ENCODE measurements at regions not wholly inside any gene's neighbourhood (a gene's known extent, or its start where the extent isn't known, plus 50 kb on each side); places are given as distances from the start of the nearest gene placed in this dataset.

DNA sequence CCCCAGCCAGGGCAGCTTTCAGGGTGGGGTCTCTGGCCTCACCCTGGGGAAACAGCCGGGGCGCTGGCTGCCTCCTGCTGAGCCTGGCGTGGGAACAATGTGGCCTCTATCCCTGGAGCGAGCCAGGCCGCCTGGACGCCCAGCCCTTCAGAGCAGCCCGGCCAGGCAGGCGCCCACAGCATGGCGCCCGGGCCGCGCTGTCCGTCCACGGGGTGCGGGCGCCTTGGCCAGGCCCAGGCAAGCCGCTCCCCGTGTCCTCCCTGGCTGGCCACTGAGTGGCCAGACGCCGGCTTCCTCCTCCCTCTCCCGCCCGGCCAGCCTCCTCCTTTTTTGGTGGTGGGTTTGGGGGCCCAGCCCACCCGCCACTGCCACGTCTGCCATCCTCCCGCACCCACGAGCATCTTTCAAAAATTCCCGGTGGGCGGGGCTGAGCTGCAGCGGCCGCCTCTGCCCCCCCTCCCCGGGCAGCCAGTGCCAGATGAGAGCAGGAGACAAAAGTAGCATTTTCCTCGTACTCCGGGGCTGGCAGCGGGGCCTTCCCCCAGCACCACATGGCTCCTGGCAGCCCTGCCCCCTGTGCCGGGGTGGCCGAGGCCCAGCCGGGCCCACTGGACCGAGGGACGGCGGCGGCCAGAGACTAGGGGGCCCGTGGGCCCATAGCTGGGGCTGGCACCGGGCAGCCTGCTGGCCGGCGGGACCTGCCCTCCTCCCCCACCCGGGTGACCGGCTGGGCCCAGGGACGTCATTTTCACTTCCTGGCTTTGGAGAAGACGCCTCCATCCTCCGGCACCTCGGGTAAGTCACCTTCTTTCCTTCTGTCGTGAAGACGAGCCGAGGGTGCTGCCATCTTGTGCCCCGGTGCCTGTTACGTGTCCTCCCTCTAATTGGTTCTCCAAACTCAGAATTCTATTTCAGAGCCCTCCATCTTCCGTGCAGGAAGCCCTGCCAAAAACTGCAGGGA is 70.2 kb upstream of the PPARA start:
- H3K27ac ChIP-seq (ENCODE audit: low read length), result peak overlapping the region; percentile 99
- peaks cover 8% of the 10 kb centered on the region for H3K36me3 ChIP-seq (ENCODE audit: control insufficient read depth, insufficient read depth, low read length)
- H3K27me3 ChIP-seq (ENCODE audit: control insufficient read depth, insufficient read depth, low read length), result no peaks in the 10 kb centered on the region
- no peak for DNase-seq (ENCODE audit: low read depth, low spot score)
- in situ Hi-C loops (cut with HindIII; ENCODE audit: low pct_unique_long_range_greater_than_20kb, low sequenced_read_pairs), result no loop called here
- peak overlapping the region; percentile 83 to 90 for H3K4me3 ChIP-seq (ENCODE audit: low read depth in 2 of 2, low read length in 2 of 2)
- CTCF ChIA-PET, result interaction anchor here (0.6 kb wide), 1 partner anchor 807 kb away, joined by 8 read pairs; no protein-coding TSS in a partner anchor
- TF ChIP-seq, protein P1, sequence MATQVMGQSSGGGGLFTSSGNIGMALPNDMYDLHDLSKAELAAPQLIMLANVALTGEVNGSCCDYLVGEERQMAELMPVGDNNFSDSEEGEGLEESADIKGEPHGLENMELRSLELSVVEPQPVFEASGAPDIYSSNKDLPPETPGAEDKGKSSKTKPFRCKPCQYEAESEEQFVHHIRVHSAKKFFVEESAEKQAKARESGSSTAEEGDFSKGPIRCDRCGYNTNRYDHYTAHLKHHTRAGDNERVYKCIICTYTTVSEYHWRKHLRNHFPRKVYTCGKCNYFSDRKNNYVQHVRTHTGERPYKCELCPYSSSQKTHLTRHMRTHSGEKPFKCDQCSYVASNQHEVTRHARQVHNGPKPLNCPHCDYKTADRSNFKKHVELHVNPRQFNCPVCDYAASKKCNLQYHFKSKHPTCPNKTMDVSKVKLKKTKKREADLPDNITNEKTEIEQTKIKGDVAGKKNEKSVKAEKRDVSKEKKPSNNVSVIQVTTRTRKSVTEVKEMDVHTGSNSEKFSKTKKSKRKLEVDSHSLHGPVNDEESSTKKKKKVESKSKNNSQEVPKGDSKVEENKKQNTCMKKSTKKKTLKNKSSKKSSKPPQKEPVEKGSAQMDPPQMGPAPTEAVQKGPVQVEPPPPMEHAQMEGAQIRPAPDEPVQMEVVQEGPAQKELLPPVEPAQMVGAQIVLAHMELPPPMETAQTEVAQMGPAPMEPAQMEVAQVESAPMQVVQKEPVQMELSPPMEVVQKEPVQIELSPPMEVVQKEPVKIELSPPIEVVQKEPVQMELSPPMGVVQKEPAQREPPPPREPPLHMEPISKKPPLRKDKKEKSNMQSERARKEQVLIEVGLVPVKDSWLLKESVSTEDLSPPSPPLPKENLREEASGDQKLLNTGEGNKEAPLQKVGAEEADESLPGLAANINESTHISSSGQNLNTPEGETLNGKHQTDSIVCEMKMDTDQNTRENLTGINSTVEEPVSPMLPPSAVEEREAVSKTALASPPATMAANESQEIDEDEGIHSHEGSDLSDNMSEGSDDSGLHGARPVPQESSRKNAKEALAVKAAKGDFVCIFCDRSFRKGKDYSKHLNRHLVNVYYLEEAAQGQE (IDR thresholded peaks at IDR 0.05; ENCODE audit: insufficient read depth in 1 of 2, low read depth in 2 of 2, low read length in 1 of 2), result no peak
- TF ChIP-seq TCF7L2 (IDR thresholded peaks at IDR 0.05; ENCODE audit: low read depth, low read length) (no peak), SIN3A (IDR thresholded peaks at IDR 0.05; ENCODE audit: borderline replicate concordance, insufficient read depth, low read depth, low read length) (peak; percentile 42; the same call in 1 of the 2 replicates), POLR2AphosphoS5 (IDR thresholded peaks at IDR 0.05; ENCODE audit: low read depth, low read length) (peak; percentile 74)
- TF ChIP-seq, protein P2, sequence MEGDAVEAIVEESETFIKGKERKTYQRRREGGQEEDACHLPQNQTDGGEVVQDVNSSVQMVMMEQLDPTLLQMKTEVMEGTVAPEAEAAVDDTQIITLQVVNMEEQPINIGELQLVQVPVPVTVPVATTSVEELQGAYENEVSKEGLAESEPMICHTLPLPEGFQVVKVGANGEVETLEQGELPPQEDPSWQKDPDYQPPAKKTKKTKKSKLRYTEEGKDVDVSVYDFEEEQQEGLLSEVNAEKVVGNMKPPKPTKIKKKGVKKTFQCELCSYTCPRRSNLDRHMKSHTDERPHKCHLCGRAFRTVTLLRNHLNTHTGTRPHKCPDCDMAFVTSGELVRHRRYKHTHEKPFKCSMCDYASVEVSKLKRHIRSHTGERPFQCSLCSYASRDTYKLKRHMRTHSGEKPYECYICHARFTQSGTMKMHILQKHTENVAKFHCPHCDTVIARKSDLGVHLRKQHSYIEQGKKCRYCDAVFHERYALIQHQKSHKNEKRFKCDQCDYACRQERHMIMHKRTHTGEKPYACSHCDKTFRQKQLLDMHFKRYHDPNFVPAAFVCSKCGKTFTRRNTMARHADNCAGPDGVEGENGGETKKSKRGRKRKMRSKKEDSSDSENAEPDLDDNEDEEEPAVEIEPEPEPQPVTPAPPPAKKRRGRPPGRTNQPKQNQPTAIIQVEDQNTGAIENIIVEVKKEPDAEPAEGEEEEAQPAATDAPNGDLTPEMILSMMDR (IDR thresholded peaks at IDR 0.05), result no peak
- intact Hi-C loops (cut with micrococcal nuclease; ENCODE audit: unreplicated experiment), result no loop called here
- POLR2A ChIA-PET, result interaction anchor here (0.6 kb wide), 1 partner anchor 79 kb away, joined by 5 read pairs; no protein-coding TSS in a partner anchor
- ATAC-seq, result peak; percentile 61
- TSS peak; percentile 66 for BruUV-seq (replicated peaks)
- H3K4me1 ChIP-seq (ENCODE audit: control insufficient read depth, insufficient read depth, low read length), result peaks cover 44% of the 10 kb centered on the region
- no peaks in the 10 kb centered on the region for H3K9me3 ChIP-seq (ENCODE audit: control insufficient read depth, insufficient read depth, low read depth, low read length)

DNA sequence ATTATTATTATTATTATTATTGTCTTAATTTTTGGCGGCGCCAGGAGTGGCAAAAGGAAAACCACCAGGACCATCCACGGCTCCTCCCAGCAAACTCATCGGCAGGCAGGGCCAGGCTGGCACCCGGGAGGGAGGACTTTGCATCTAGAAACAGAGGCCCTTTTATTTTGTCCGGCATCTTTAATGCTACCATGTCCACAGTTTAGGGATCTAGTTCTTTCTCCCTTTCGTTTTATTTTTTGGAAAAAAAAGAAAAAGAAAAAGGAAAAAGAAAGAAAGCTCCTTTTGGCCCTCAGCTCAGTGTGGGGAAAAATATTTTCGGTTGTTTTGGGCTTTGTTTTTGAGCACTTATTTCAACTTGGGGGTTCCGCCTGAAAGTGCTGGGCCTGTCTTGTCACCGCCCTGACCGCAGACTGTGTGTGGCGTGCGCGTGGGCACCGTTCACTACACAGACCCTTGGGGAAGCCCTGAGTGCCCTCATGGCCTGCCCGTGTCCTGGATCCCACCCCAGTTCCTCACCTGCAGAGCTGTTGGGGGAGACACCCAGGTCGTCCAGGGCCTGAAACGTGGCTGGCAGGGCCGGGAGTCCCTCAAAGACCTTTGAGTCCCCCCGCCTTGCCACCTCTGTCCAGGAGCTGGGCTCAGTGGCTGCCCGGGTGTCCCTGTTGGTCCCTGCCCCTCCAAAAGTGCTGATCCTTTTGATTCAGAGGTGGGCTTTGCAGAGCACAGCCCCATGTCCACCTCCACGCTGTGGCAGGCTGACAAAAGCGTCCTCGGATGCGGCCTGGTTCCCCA is 69.1 kb upstream of the PPARA start:
- H3K36me3 ChIP-seq (ENCODE audit: control insufficient read depth, insufficient read depth, low read length), result peaks cover 8% of the 10 kb centered on the region

More for the DNA sequence above, 69.1 kb upstream of the PPARA start:
- Histone ChIP-seq H3K27me3 (ENCODE audit: control insufficient read depth, insufficient read depth, low read length) (no peaks in the 10 kb centered on the region), H3K27ac (ENCODE audit: low read length) (peak overlapping the region; percentile 99), H3K9me3 (ENCODE audit: control insufficient read depth, insufficient read depth, low read depth, low read length) (no peaks in the 10 kb centered on the region), H3K4me1 (ENCODE audit: control insufficient read depth, insufficient read depth, low read length) (peaks cover 48% of the 10 kb centered on the region), H3K4me3 (ENCODE audit: low read depth in 2 of 2, low read length in 2 of 2) (peak overlapping the region; percentile 83 to 90)
- ATAC-seq (no peak), DNase-seq (ENCODE audit: low read depth, low spot score) (no peak)
- intact Hi-C loops (cut with micrococcal nuclease; ENCODE audit: unreplicated experiment), result no loop called here
- CTCF ChIA-PET, result interaction anchor here (0.7 kb wide), 1 partner anchor 41 kb away, joined by 5 read pairs; no protein-coding TSS in a partner anchor
- in situ Hi-C loops (cut with HindIII; ENCODE audit: low pct_unique_long_range_greater_than_20kb, low sequenced_read_pairs), result no loop called here
- POLR2A ChIA-PET, result no interaction called here
- BruUV-seq (replicated peaks), result no TSS peak
- TF ChIP-seq TCF7L2 (IDR thresholded peaks at IDR 0.05; ENCODE audit: low read depth, low read length) (no peak), SIN3A (IDR thresholded peaks at IDR 0.05; ENCODE audit: borderline replicate concordance, insufficient read depth, low read depth, low read length) (no peak), POLR2AphosphoS5 (IDR thresholded peaks at IDR 0.05; ENCODE audit: low read depth, low read length) (no peak)
- TF ChIP-seq, protein P1 (IDR thresholded peaks at IDR 0.05; ENCODE audit: insufficient read depth in 1 of 2, low read depth in 2 of 2, low read length in 1 of 2), result no peak
- TF ChIP-seq, protein P2 (IDR thresholded peaks at IDR 0.05), result no peak

Data from Panc1 (cell line).